ENCODE measurements at regions not wholly inside any gene's neighbourhood (a gene's known extent, or its start where the extent isn't known, plus 50 kb on each side); places are given as distances from the start of the nearest gene placed in this dataset.

DNA sequence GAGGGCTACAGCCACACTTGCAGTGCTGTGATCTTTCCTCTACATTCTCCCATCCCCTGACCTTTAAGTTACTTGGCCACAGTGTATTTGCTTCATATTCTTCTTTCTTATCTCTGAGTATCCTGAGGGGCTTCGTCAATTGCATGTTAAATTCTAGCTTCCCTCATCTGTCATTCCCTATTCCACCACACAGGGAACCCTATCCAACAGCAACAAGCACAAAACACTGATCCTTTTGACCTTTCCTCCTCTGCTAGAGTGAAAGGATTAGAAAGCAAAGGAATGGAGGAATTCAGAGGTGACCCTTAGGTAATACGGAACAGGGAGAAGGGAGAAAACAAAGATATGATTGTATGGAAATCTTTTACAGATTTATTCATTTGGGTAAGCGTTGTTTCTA is 1061.7 kb upstream of the TENM4 start:
- H3K27me3 Mint-ChIP-seq (ENCODE audit: unreplicated experiment), result no peaks in the 10 kb centered on the region
- H3K27ac Mint-ChIP-seq (ENCODE audit: unreplicated experiment), result no peak overlapping the region
- DNase-seq (ENCODE audit: low spot score), result no peak
- no peaks in the 10 kb centered on the region for H3K9me3 Mint-ChIP-seq (ENCODE audit: unreplicated experiment)
- no peaks in the 10 kb centered on the region for H3K36me3 Mint-ChIP-seq (ENCODE audit: low read depth, unreplicated experiment)
- H3K4me1 Mint-ChIP-seq (ENCODE audit: unreplicated experiment), result no peaks in the 10 kb centered on the region
- TF ChIP-seq, protein P1, sequence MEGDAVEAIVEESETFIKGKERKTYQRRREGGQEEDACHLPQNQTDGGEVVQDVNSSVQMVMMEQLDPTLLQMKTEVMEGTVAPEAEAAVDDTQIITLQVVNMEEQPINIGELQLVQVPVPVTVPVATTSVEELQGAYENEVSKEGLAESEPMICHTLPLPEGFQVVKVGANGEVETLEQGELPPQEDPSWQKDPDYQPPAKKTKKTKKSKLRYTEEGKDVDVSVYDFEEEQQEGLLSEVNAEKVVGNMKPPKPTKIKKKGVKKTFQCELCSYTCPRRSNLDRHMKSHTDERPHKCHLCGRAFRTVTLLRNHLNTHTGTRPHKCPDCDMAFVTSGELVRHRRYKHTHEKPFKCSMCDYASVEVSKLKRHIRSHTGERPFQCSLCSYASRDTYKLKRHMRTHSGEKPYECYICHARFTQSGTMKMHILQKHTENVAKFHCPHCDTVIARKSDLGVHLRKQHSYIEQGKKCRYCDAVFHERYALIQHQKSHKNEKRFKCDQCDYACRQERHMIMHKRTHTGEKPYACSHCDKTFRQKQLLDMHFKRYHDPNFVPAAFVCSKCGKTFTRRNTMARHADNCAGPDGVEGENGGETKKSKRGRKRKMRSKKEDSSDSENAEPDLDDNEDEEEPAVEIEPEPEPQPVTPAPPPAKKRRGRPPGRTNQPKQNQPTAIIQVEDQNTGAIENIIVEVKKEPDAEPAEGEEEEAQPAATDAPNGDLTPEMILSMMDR (IDR thresholded peaks at IDR 0.05; ENCODE audit: unreplicated experiment), result no peak
- H3K4me3 Mint-ChIP-seq (ENCODE audit: unreplicated experiment), result no peak overlapping the region

- TF ChIP-seq, protein P1 (IDR thresholded peaks at IDR 0.05; ENCODE audit: unreplicated experiment), result no peak
- Mint-ChIP-seq H3K36me3 (ENCODE audit: low read depth, unreplicated experiment) (no peaks in the 10 kb centered on the region), H3K27me3 (ENCODE audit: unreplicated experiment) (no peaks in the 10 kb centered on the region), H3K4me3 (ENCODE audit: unreplicated experiment) (no peak overlapping the region), H3K9me3 (ENCODE audit: unreplicated experiment) (no peaks in the 10 kb centered on the region), H3K27ac (ENCODE audit: unreplicated experiment) (no peak overlapping the region), H3K4me1 (ENCODE audit: unreplicated experiment) (no peaks in the 10 kb centered on the region)
- DNase-seq (ENCODE audit: low spot score), result no peak
Observed at GRCh38 chr11:80495116-80495515, 1054.3 kb upstream of the TENM4 start.

- Mint-ChIP-seq H3K4me1 (ENCODE audit: unreplicated experiment) (no peaks in the 10 kb centered on the region), H3K27me3 (ENCODE audit: unreplicated experiment) (peaks cover 2% of the 10 kb centered on the region), H3K9me3 (ENCODE audit: unreplicated experiment) (no peaks in the 10 kb centered on the region), H3K36me3 (ENCODE audit: low read depth, unreplicated experiment) (no peaks in the 10 kb centered on the region), H3K27ac (ENCODE audit: unreplicated experiment) (no peak overlapping the region), H3K4me3 (ENCODE audit: unreplicated experiment) (no peak overlapping the region)
- TF ChIP-seq, protein P1 (IDR thresholded peaks at IDR 0.05; ENCODE audit: unreplicated experiment), result no peak
- DNase-seq (ENCODE audit: low spot score), result no peak
Observed at GRCh38 chr11:80487952-80488351, 1047.1 kb upstream of the TENM4 start.

GRCh38 chr11:80486678-80487077 is 1045.8 kb upstream of the TENM4 start:
- DNase-seq (ENCODE audit: low spot score), result no peak
- Mint-ChIP-seq H3K4me1 (ENCODE audit: unreplicated experiment) (no peaks in the 10 kb centered on the region), H3K27me3 (ENCODE audit: unreplicated experiment) (peaks cover 2% of the 10 kb centered on the region), H3K27ac (ENCODE audit: unreplicated experiment) (no peak overlapping the region), H3K9me3 (ENCODE audit: unreplicated experiment) (no peaks in the 10 kb centered on the region), H3K36me3 (ENCODE audit: low read depth, unreplicated experiment) (no peaks in the 10 kb centered on the region), H3K4me3 (ENCODE audit: unreplicated experiment) (no peak overlapping the region)
- TF ChIP-seq, protein P1 (IDR thresholded peaks at IDR 0.05; ENCODE audit: unreplicated experiment), result no peak

DNA sequence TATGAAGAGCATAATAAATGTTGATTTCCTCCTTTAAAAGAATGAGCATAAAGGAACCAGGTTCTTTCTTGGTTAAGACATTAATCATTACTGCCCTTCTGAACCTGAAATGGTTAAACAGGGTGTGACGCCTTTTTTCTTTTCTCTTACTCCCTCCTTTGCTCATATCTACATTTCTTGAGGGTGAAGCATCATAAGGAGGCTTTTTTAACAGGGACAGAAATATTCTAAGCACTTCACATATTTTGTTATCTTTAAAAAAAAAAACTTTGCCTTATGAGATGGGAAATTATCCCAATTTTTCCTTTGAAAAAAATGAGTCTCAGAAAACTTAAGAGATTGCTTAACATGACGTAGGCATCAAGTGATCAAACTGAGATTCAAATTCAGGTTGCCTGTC is 1036.3 kb upstream of the TENM4 start:
- Mint-ChIP-seq H3K27ac (ENCODE audit: unreplicated experiment) (no peak overlapping the region), H3K4me3 (ENCODE audit: unreplicated experiment) (no peak overlapping the region), H3K4me1 (ENCODE audit: unreplicated experiment) (no peaks in the 10 kb centered on the region), H3K9me3 (ENCODE audit: unreplicated experiment) (no peaks in the 10 kb centered on the region), H3K36me3 (ENCODE audit: low read depth, unreplicated experiment) (no peaks in the 10 kb centered on the region), H3K27me3 (ENCODE audit: unreplicated experiment) (no peaks in the 10 kb centered on the region)
- DNase-seq (ENCODE audit: low spot score), result no peak
- TF ChIP-seq, protein P1 (IDR thresholded peaks at IDR 0.05; ENCODE audit: unreplicated experiment), result no peak
